NCI-H187 (cell line): ENCODE measurements at regions not wholly inside any gene's neighbourhood (a gene's known extent, or its start where the extent isn't known, plus 50 kb on each side); places are given as distances from the start of the nearest gene placed in this dataset.
"Not testable (repeated sequence)": the region's sequence is repeated elsewhere in the genome, so short reads cannot be mapped to it uniquely, and the experiment has no call there.

ENCODE experiments used
- DNase-seq, 2 experiments: peaks; one replicate each; lab custom pipeline; 2025; lab: John Stamatoyannopoulos, UW

DNA sequence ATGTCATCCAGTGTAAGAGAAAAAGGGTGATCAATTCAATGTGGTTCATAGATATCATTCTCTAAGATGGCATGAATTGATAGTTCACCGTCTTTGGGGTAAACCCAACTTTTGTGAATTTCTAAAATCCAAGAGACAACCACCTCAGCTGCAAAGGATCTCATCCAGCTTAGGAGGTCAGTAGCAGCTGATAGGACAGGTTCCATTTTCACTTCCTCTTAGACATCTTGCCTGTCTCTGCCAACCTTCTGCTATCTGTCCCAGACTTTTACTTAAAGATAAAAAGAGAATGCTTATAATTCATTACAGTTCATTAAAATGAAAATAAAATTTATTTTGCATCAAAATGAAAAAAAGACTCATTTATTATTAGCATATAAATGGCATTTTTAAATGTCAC lies 468.2 kb downstream of the XYLT1 start:
- no peak for DNase-seq

DNA sequence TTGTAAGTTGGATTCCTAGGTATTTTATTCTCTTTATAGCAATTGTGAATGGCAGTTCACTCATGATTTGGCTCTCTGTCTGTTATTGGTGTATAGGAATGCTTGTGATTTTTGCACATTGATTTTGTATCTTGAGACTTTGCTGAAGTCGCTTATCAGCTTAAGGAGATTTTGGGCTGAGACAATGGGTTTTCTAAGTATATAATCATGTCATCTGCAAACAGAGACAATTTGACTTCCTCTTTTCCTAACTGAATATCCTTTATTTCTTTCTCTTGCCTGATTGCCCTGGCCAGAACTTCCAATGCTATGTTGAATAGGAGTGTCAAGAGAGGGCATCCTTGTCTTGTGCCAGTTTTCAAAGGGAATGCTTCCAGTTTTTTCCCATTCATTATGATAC lies 464.8 kb downstream of the XYLT1 start:
- not testable (repeated sequence) for DNase-seq

DNA sequence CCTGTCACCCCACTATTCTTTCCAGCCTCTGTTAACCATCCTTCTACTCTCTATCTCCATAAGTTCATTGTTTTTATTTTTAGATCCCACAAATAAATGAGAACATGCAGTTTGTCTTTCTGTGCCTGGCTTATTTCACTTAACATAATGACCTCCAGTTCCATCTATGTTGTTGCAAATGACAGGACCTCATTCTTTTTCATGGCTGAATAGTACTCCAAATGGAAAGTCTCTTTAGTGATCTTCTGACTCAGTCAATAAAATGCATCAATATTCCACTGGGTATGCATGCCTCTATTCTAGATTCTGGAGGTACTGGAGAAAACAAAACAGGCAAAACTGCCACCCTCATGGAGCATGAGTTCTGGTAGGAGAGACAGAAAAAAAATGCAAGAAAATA lies 459.0 kb downstream of the XYLT1 start:
- no peak for DNase-seq

DNA sequence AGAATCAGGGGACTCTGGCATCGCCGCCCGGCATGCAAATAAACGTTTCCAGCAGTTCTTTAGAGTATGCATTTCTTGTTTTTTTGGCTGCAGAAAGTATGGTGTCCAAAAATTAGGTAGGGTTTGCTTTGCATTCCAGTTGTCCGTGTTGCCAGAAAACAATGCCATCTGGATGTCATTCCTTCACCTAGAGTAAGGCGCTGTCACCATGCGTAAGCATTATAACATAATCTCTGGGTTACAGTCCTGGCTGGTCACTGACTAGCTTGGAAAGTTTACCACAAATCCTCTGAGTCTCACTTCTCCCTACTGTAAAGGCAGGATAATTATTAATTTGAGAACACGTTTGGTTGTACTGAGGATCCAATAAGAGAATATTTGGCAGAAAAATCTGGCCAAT lies 457.7 kb downstream of the XYLT1 start:
- no peak for DNase-seq

DNA sequence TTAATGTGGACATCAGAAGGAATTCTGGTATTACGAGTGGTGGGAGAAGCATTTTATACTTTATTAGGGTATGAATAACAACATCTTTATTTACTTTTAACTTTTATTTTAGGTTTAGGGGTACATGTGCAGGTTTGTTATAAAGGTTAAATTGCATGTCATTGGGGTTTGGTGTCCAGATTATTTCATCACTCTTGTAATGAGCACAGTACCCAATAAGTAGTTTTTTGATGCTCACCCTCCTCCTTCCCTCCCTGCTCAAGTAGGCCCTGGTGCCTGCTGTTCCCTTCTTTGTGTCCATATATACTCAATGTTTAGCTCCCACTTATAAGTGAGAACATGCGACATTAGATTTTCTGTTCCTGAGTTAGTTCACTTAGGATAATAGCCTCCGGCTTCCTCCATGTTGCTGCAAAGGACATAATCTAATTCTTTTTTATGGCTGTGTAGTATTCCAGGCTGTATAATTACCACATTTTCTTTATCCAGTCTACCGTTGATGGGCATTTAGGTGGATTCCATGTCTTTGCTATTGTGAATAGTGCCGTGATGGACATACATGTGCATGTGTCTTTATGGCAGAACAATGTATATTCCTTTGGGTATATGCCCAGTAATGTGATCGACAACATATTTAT lies 456.2 kb downstream of the XYLT1 start:
- no peak for DNase-seq

DNA sequence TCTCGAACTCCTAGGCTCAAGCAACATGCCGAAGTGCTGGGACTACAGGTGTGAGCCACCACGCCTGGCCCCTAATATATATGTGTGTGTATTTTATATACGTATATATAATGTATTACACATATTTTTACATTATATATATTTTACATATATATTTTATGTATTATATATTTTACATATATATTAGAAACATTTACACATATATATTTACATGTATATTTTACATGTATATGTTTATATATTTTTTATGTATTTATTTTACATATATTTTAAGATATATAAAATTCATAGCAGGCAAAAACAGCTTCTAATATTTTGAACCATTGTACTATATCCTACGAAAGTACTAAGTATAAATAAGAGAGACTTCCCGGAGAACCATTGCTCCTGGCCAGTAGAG lies 455.1 kb downstream of the XYLT1 start:
- no peak for DNase-seq

DNA sequence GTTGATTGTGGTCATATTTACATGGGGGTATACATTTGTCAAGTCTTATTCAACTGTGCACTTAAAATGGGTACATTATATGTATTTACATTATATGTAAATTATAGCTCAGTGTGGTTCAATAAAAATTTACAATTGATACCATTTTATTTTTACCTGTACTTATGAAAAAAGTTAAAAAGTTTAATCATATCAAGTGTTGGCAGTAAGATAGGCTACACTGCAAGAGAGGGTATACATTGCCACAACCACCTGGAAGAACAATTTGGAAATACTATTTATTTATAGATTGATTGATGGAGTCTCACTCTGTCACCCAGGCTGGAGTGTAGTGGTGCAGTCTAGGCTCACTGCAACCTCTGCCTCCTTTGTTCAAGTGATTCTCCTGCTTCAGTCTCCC lies 453.3 kb downstream of the XYLT1 start:
- no peak for DNase-seq

DNA sequence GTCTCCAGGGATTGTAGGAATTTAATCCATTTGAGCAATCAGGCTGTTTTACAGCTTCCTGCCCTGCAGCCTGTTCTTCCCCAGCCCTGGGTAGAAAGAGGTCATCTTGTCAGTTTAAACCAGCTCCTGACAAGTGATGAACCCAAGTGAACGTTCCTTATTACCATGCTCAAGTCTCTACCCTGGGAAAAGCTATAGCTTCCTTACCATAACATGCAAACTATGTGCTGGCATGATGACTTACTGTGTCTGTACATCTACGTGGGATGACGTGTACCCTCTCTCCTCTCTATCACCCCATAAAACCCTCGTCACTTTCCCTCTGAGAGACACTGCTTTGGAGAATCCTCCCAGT lies 452.2 kb downstream of the XYLT1 start:
- no peak for DNase-seq

DNA sequence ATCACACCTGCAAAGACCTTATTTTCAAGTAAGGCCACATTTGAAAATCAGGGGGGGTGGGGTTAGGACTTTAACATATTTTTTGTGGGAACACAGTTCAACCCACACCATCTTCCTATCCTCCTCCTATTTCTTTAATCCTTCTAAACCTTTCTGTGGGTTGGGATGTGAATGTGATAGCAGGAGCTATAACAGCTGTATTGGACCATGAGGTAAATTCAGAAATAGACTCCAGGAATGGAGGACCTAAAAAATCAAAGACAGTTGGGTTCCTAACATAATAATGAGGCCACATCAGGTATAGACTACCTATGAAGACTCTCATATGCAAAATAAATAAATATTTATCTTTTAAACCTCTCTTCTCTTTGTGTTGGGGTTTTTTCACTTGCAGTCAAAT lies 451.4 kb downstream of the XYLT1 start:
- DNase-seq: no peak

DNA sequence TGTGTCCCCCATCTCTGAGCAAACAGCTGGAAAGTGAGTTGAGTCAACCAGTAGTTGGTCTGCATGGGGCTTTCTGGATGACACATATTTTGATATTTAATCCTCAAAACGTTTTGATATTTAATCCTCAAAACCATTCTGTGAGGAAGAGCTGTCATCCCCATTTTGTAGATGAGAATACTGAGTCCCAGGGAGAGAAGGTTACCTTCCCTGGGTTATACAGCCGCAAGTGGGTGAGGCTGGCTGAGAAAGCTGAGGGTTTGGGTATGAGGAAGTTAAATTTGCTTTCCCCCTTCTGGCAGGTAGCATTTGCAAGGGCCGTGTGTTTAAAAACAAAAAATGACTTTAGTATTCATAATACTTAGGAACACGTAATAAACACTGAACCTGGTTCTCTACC lies 447.2 kb downstream of the XYLT1 start:
- DNase-seq: no peak

DNA sequence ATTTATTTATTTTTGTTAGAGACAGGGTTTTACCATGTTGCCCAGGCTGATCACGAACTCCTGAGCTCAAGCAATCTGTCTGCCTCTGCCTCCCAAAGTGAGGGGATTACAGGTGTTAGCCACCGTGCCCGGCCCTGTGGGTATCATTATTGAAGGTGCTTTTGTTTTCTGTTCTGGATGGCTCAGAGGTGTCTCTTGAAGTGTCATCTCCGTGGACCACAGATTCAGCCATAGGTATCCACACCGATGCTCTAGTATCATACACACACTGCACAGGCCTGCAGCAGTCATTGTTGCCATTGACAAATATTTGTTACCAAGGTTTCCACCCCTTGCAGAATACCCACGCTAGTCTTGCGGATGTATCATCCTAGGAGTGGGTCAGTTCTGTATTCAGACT lies 446.2 kb downstream of the XYLT1 start:
- no peak for DNase-seq

DNA sequence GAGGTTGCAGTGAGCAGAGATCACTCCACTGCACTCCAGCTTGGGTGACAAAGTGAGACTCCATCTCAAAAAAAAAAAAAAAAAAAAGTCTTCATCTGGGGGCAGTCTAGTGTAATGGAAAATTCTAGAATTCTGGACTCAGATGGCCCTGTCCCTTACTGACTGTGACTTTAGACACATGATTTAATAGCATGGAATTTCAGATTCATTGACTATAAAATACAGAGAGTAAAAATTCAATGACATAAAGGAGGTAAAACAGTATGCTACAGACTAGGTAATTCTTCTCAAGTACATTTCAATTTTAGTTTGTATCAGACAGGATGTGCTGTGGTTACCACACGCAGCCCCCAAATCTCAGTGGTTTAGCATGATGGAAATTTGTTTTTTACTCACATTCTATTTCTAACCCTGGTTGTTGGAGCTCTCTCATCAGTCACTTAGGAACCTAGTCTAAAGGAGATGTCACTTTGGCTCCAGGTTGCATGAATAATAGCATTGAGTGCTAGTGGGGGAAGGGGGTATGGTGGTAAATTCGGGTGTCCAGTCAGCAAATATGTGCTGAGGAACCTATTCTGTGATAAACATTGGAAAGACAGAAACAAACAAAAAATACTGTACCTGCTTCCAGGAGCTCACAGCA lies 444.0 kb downstream of the XYLT1 start:
- no peak for DNase-seq

DNA sequence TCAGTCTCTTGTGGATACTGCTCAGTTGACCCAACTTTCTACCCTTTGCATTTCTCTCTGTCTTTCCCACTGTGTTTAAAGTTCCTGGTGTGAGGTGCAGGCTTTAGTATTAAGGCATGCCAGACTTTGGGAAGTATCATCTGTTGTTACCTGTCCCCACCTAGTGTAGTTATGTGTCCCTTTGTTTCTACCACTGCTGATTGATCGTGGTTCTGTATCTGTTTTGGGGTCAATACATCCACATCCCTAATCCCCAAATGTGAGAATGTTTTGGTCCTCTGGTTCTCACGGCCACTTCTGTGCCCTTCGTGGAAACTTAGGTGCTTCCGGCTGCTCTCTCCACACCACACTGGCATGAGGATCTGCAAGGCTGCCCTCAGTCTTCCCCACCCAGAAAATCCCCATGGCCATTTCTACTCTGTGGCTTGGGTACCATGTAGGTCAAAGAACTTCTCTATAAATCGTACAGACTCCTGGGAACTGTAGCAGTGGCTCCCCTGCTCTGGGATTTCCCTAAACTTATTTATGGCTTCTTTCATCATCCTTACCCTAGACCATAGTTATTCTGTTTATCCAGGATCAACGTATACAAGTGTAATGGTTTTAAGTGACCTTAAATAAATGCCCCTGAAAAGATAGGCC lies 443.2 kb downstream of the XYLT1 start:
- no peak for DNase-seq

DNA sequence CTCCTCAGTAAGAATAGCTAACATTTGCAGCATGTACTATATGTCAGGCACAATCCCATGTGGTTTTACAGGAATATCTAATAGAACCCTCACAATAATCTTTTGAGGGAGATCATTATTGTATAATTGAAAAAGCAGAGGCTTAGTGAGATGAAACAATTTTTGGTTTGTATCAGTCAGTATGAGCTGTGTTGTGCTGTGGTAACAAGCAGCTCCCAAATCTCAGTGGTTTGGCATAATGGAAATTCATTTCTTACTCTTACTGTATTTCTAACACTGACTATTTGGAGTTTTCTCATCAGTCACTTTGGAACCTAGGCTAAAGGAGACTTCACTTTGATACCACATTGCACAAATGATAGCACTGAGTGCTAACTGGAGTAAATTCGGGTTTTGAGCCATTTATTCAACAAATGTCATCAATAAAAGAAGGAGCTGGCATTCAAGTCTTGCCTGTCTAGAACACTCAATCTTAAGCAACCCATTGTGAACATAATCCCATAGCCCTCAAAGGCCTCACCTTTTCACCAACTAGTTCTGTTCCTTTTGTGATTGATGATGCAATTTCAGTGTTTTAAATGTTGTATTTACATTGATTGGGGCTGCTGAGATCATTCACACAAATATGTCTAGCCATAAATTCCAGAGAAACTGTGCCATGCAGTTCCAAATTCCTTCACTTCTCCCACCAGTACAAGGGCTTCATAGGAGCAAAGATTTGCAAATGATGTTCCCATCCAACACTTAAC lies 441.0 kb downstream of the XYLT1 start:
- DNase-seq: no peak

DNA sequence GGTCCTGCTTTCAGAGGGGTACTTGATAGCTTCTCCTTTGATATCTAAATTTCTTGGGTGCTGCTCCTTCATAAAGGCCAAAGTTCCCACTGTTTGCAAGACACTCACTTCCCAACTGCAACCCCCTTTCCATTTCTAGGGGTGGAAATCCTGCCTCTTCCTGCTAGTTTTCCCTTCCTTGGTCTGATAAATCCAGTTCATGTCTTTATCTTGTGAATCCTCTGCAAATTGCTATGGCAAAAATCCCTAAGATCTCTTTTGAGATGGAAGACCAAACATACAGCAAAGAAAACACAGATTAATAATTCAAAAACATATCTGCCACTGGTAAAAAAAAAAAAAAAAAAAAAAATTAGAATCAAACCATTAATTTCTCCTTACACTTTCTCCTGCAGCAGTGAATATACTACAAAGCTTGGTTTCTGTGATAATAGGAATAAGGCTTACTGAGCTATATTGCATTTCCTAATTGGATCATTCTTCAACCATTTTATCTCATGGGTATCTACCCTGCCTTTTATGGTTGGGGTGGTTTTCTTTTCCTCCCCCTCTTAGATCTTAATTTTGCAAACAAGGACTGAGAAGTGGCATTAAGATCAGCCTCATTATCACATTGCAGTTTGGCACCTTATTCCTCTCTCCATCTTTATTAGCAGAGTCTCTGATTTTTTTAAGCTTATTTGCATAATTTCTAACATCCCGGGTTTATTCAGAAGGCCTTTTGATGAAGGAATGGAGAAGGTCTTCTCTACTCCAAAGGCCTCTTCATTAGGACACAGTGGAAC lies 439.1 kb downstream of the XYLT1 start:
- no peak for DNase-seq

DNA sequence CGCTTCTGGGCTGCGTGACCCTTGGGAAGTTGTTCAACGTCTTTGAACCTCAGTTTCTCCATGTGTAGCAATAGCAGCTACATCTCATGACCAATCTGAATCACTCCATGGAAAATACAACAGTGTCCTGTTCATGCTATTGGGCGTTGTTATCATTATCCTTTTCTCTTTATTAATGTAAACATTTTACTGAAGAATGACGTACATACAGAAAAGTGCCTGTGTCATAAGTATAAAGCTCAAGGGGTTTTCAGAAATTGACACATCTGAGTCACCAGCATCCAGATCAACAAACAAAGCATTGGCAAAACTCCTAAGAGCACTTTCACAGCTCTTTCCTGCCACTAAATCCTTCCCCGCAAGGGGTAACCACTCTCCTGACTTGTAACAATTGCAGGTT lies 438.4 kb downstream of the XYLT1 start:
- no peak for DNase-seq

DNA sequence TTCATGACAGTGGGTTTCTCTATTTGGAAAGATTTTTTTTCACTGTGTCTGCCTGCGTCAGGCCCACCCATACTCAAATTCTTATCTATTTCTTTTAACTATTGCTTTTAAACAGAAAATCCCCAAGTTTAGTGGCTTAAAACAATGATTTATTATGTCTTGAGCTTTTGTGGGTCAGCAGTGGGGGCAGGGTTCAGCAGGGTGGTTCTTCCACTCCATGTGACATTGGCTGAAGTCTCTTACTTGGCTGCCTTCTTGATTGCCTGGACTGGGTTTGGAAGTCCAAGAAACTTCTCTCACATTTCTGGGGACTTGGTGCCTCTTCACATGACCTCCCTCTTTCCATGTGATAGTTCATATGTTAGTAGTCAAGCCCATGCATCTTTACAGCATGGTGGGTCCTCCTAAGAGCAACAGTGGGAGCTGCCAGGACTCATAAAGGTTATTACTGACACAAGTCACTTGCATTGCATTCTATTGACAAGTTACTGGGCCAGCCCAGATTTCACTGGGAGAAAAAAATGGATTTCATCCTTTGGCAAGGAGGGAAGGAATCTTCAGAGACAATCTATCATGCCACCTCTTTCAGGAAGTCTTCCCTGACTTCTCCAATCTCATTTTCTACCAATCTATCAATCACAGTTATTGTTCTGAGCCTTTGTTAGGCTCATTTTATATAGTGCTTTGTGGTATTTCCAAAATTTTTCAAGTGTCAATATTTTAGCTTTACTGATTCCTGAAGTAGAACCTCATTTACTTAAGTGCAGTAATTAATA lies 436.1 kb downstream of the XYLT1 start:
- no peak for DNase-seq

DNA sequence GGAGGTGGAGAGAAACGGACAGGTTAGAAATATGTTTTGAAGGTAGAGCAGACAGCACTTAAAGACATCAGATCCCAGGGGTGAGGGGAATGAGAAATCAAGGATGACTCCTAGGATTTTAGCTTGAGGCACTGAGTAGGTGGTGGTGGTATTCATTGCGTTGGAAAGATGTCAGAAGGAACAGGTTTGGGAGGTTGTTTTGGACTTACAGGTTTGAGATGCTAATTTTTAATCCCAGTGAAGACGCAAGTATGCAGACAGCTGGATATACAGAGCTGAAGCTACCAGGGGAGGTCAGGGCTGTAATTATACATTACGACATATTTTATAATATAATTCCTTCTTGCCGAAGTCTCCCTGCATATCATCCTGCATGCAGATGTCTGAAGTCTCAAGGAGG lies 433.3 kb downstream of the XYLT1 start:
- DNase-seq: no peak

DNA sequence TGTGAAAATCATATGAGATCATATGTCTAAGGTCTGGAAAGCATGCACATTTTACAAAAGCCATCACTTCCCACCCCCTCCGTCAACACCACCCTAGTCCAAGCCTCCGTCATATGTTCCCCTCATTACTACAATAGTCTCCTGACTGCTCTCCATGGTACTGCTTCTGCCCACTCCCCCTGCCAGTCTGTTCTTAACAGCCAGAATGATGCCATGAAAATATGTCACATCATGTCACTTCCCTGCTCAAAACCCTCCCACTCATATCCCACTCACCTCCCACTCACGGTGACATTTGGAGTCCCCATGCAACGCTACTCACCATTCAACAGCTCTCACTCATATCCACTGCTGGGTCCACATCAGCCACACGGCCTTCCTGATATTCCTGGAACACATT lies 432.3 kb downstream of the XYLT1 start:
- no peak for DNase-seq

DNA sequence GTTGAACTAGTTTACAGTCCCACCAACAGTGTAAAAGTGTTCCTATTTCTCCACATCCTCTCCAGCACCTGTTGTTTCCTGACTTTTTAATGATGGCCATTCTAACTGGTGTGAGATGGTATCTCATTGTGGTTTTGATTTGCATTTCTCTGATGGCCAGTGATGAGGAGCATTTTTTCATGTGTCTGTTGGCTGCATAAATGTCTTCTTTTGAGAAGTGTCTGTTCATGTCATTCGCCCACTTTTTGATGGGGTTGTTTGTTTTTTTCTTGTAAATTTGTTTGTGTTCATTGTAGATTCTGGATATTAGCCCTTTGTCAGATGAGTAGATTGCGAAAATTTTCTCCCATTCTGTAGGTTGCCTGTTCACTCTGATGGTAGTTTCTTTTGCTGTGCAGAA lies 421.7 kb downstream of the XYLT1 start:
- not testable (repeated sequence) for DNase-seq

DNA sequence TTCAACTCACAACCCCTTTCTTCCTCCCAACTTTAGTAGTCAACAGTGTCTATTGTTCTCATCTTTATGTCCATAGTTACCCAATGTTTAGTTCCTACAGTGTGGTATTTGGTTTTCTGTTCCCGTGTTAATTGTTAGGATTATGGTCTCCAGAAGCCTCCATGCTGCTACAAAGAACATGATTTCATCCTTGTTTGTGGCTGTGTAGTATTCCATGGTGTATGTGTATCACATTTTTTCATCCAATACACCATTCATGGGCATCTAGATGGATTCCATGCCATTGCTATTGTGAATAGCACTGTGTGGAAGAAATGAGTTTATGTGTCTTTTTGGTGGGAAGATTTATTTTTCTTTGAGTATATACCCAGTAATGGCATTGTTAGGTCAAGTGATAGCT lies 420.3 kb downstream of the XYLT1 start:
- DNase-seq: no peak
